OCI-LY1 (cell line): ENCODE measurements at regions not wholly inside any gene's neighbourhood (a gene's known extent, or its start where the extent isn't known, plus 50 kb on each side); places are given as distances from the start of the nearest gene placed in this dataset.

Experiments
- H2AFZ ChIP-seq: fragments of 200-600 bp; sonication (generic), shearing (Covaris generic); 2 replicates; pipeline ENCODE4 v1.6.0; 2014; ENCODE audit warnings: antibody characterized with exemption, mild to moderate bottlenecking, low read length
- H3F3A ChIP-seq: fragments of 200-600 bp; sonication (generic), shearing (Covaris generic); 2 replicates; pipeline ENCODE4 v1.6.0; 2014; ENCODE audit warnings: mild to moderate bottlenecking, antibody characterized with exemption, low read length, moderate library complexity; ENCODE audit not compliant: insufficient read depth
- H3K27ac ChIP-seq: fragments of 200-600 bp; sonication (generic); 2 replicates; pipeline ENCODE4 v1.5.1; 2014; ENCODE audit warnings: low read length, mixed run types, mild to moderate bottlenecking, low read depth; ENCODE audit not compliant: poor library complexity, severe bottlenecking
- H3K27me3 ChIP-seq: fragments of 200-600 bp; sonication (generic); 2 replicates; pipeline ENCODE4 v1.6.0; 2014; ENCODE audit warnings: antibody characterized with exemption, mild to moderate bottlenecking, low read length, moderate library complexity; ENCODE audit not compliant: insufficient read depth
- H3K36me3 ChIP-seq: fragments of 200-600 bp; sonication (generic); 2 replicates; pipeline ENCODE4 v1.6.1; 2014; ENCODE audit warnings: mild to moderate bottlenecking, antibody characterized with exemption, low read length, moderate library complexity, mixed read lengths; ENCODE audit not compliant: insufficient read depth
- H3K4me1 ChIP-seq: fragments of 200-600 bp; sonication (generic); 2 replicates; pipeline ENCODE4 v1.5.1; 2014; ENCODE audit warnings: mild to moderate bottlenecking, low read length, moderate library complexity; ENCODE audit not compliant: insufficient read depth, severe bottlenecking
- H3K4me2 ChIP-seq: fragments of 200-600 bp; sonication (generic), shearing (Covaris generic); 2 replicates; pipeline ENCODE4 v1.6.1; 2014; ENCODE audit warnings: low read length
- H3K4me3 ChIP-seq: fragments of 200-600 bp; sonication (generic); 2 replicates; pipeline ENCODE4 v1.5.1; 2014; ENCODE audit warnings: low read length, low read depth, mild to moderate bottlenecking, mixed read lengths; ENCODE audit not compliant: poor library complexity, severe bottlenecking
- H3K79me2 ChIP-seq: fragments of 200-600 bp; shearing (Covaris generic); 2 replicates; pipeline ENCODE4 v1.6.1; 2016; ENCODE audit warnings: mixed run types, low read length, mixed read lengths; ENCODE audit not compliant: insufficient read depth
- H3K9ac ChIP-seq: fragments of 200-600 bp; sonication (generic), shearing (Covaris generic); 2 replicates; pipeline ENCODE4 v1.6.1; 2014; ENCODE audit warnings: mild to moderate bottlenecking, low read length, mixed read lengths
- H3K9me2 ChIP-seq: fragments of 200-600 bp; sonication (generic), shearing (Covaris generic); 2 replicates; pipeline ENCODE4 v1.6.1; 2014; ENCODE audit warnings: low read depth, mild to moderate bottlenecking, low read length, mixed read lengths
- H3K9me3 ChIP-seq: fragments of 200-600 bp; shearing (Covaris generic); 2 replicates; pipeline ENCODE4 v1.6.1; 2014; ENCODE audit warnings: low read length, mixed read lengths
- H4K20me1 ChIP-seq: fragments of 200-600 bp; sonication (generic), shearing (Covaris generic); 2 replicates; pipeline ENCODE4 v1.6.0; 2016; ENCODE audit warnings: mild to moderate bottlenecking, low read length; ENCODE audit not compliant: insufficient read depth
- EZH2 ChIP-seq: fragments of 200-600 bp; sonication (generic), shearing (Covaris generic); IDR thresholded peaks from 2 replicates; pipeline ENCODE4 v1.8.0; 2017; ENCODE audit warnings: borderline replicate concordance, mixed run types, mild to moderate bottlenecking, antibody characterized with exemption, low read length, moderate library complexity, mixed read lengths
- TF ChIP-seq, protein P1 (sequence below): fragments of 200-600 bp; sonication (generic), shearing (Covaris generic); IDR thresholded peaks from 2 replicates; pipeline ENCODE4 v1.5.1; 2017; ENCODE audit warnings: mild to moderate bottlenecking, antibody characterized with exemption, low read length, moderate library complexity, mixed read lengths

DNA sequence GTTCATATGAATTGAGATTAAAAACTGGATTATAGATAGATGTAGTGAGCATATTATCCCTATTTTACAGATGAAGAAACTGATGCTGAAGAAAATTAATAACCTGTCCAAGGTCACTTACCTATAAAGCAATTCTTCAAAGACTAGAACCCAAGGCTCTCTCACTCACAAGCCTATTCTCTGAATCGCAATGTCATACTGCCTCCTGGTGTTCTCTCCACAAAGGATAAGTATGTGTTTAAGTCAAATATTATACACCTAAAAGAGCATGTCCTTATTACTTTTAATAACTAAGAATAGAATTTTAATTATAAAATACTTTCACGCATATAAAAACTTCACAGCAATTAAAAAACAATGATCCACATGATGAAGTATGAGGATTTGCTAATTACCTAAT, 721.3 kb upstream of the USP15 start:
- Histone ChIP-seq H3K27me3 (no peaks in the 10 kb centered on the region), H3K4me1 (peaks cover 15% of the 10 kb centered on the region), H2AFZ (no peak overlapping the region), H3K9me2 (no peaks in the 10 kb centered on the region), H3K4me3 (no peak overlapping the region), H3K79me2 (no peaks in the 10 kb centered on the region), H3K9ac (no peak overlapping the region), H3K36me3 (no peaks in the 10 kb centered on the region), H3K9me3 (no peaks in the 10 kb centered on the region), H3F3A (no peaks in the 10 kb centered on the region; the same call in 1 of the 2 replicates), H3K27ac (no peak overlapping the region), H3K4me2 (no peak overlapping the region), H4K20me1 (no peaks in the 10 kb centered on the region)
- TF ChIP-seq, protein P1, sequence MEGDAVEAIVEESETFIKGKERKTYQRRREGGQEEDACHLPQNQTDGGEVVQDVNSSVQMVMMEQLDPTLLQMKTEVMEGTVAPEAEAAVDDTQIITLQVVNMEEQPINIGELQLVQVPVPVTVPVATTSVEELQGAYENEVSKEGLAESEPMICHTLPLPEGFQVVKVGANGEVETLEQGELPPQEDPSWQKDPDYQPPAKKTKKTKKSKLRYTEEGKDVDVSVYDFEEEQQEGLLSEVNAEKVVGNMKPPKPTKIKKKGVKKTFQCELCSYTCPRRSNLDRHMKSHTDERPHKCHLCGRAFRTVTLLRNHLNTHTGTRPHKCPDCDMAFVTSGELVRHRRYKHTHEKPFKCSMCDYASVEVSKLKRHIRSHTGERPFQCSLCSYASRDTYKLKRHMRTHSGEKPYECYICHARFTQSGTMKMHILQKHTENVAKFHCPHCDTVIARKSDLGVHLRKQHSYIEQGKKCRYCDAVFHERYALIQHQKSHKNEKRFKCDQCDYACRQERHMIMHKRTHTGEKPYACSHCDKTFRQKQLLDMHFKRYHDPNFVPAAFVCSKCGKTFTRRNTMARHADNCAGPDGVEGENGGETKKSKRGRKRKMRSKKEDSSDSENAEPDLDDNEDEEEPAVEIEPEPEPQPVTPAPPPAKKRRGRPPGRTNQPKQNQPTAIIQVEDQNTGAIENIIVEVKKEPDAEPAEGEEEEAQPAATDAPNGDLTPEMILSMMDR: peak; percentile 53
- no peak for TF ChIP-seq EZH2

GRCh38 chr12:61542551-61542950, 717.7 kb upstream of the USP15 start:
- Histone ChIP-seq H3K9me3 (no peaks in the 10 kb centered on the region), H3K79me2 (no peaks in the 10 kb centered on the region), H3K4me1 (no peaks in the 10 kb centered on the region), H3K27me3 (no peaks in the 10 kb centered on the region), H3K9ac (no peak overlapping the region), H3K4me3 (no peak overlapping the region), H3F3A (no peaks in the 10 kb centered on the region; the same call in 1 of the 2 replicates), H3K36me3 (no peaks in the 10 kb centered on the region), H2AFZ (no peak overlapping the region), H3K27ac (no peak overlapping the region), H3K4me2 (no peak overlapping the region), H4K20me1 (no peaks in the 10 kb centered on the region), H3K9me2 (no peaks in the 10 kb centered on the region)
- TF ChIP-seq, protein P1: no peak
- TF ChIP-seq EZH2: no peak

DNA sequence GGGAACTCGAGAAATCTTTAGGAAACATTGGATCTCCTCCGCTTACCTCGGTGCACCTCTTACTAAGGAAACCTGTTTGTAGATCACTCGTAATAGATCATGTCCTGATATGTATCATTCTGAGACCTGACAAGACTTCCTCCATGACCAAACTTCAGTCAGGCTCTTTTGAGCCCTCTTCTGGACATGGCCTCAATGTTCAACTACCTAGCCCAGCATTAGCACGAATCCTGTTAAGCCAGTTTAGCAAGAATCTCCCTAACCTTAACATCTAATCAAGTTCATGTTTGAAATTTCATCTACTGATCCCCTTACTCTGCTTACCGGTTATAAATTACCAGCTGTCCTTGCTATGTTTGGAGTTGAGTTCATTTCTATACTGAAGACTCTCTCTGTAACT, 713.9 kb upstream of the USP15 start:
- H3K4me2 ChIP-seq: no peak overlapping the region
- no peaks in the 10 kb centered on the region for H3K9me2 ChIP-seq
- no peaks in the 10 kb centered on the region for H3K9me3 ChIP-seq
- TF ChIP-seq, protein P1: peak; percentile 14; the same call in 1 of the 2 replicates
- TF ChIP-seq EZH2: no peak
- no peaks in the 10 kb centered on the region for H4K20me1 ChIP-seq
- no peaks in the 10 kb centered on the region for H3F3A ChIP-seq
- H3K79me2 ChIP-seq: no peaks in the 10 kb centered on the region
- no peaks in the 10 kb centered on the region for H3K36me3 ChIP-seq
- no peak overlapping the region for H3K9ac ChIP-seq
- H3K27ac ChIP-seq: no peak overlapping the region
- H3K27me3 ChIP-seq: no peaks in the 10 kb centered on the region
- no peak overlapping the region for H3K4me3 ChIP-seq
- H2AFZ ChIP-seq: no peak overlapping the region
- no peaks in the 10 kb centered on the region for H3K4me1 ChIP-seq
